GM13976 (cell line): ENCODE measurements at regions not wholly inside any gene's neighbourhood (a gene's known extent, or its start where the extent isn't known, plus 50 kb on each side); places are given as distances from the start of the nearest gene placed in this dataset.

Experiments
- DNase-seq: peaks from one replicate; pipeline ENCODE4 v3.0.0; 2012; ENCODE audit warnings: low spot score
- CTCF ChIP-seq: IDR thresholded peaks from 2 replicates; pipeline ENCODE4 v1.5.1; 2012; ENCODE audit warnings: borderline replicate concordance, mild to moderate bottlenecking; ENCODE audit not compliant: insufficient read depth; ENCODE audit errors: extremely low read depth, missing control alignments, control extremely low read depth
- in situ Hi-C: fragments of 300-500 bp; cut with MboI; formaldehyde crosslinking; loops from one replicate; pipeline ENCODE4 v1.12.0; 2022; ENCODE audit warnings: low sequenced_read_pairs, mixed read lengths, inconsistent platforms; ENCODE audit not compliant: unreplicated experiment

GRCh38 chr12:13718271-13718670, 263.1 kb downstream of the GRIN2B start:
- in situ Hi-C loops: no loop called here
- DNase-seq: no peak
- TF ChIP-seq CTCF: no peak

DNA sequence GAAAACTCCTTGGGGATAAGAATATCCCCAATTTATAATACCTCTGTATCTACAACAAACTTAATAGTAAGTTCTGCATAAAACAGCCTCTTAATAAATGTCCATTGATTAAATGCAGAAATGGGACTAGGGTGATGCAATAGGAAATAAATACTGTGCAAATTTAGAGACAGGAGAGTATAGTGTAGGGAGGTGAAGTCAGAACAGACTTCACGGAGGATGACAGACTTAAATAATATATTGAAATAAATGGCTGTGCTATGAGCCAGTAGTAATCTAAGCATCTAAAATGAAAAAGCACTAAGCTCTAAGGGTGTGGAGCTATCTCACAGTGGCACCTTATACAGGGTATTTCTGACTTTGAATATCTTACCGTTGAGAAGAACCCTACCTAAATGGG, 265.3 kb downstream of the GRIN2B start:
- in situ Hi-C loops: no loop called here
- TF ChIP-seq CTCF: no peak
- DNase-seq: no peak

DNA sequence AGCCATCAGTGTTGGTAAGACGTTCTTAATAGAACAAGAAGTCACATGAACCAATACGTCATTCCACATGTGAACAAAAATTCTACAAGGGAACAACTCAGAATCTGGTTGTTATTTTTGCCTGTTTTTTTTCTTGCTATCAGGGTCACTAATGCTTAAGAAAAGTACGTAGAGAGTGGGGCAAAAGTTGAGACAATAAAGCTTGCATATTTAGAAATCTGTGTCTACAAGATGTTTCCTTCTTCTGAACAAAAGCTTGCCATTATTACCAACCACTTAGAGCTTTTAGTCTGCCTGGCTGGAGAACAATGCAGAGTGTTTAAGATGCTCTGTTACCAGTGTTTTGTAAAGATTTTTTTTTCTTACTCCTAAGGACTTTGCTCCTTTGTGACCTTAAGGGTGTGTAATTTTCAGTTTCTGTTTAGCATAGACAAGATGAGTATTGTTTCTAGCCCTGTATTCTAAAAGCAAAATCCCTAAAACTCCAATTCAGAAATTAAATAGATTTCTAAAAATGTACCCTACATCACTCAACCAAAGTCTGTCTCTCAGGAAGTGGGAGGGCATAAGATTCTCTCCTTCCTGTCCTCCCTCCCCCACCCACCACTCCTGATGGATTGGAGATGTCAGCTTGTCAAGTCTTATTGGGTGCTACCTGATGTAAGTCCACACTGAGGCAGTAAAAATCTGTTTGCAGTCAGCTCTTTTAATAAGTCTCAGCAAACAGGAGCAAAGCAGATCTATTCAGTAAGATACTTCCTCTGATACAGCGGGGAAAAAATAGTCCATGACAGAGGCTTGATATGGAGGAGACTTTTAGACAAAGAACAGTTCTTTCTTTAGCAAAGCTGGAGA, 267.6 kb downstream of the GRIN2B start:
- in situ Hi-C loops: no loop called here
- TF ChIP-seq CTCF: no peak
- DNase-seq: no peak

- no peak for DNase-seq
- in situ Hi-C loops: no loop called here
- no peak for TF ChIP-seq CTCF
Observed at GRCh38 chr12:13707829-13708228, 273.6 kb downstream of the GRIN2B start.

- no peak for TF ChIP-seq CTCF
- in situ Hi-C loops: no loop called here
- no peak for DNase-seq
Observed at GRCh38 chr12:13702381-13702780, 279.0 kb downstream of the GRIN2B start.

GRCh38 chr12:13701502-13701901, 279.9 kb downstream of the GRIN2B start:
- DNase-seq: no peak
- TF ChIP-seq CTCF: no peak
- in situ Hi-C loops: no loop called here
